Body of pancreas (tissue), 4 donors: ENCODE measurements at regions not wholly inside any gene's neighbourhood (a gene's known extent, or its start where the extent isn't known, plus 50 kb on each side); places are given as distances from the start of the nearest gene placed in this dataset.

Source experiments
- ATAC-seq: fragments of 150-250 bp; one replicate; pipeline ENCODE4 v1.9.1; 2016
- DNase-seq, 4 donors: peaks; one replicate each; pipeline ENCODE4 v3.0.0-alpha.2; 2019
- H3K27ac ChIP-seq, 4 donors: fragments of 200-600 bp; sonication (generic); 1 replicate in 3 of 4; 2 replicates in 1 of 4; pipeline versions ENCODE4 v1.5.1 to v1.6.1; 2016 to 2019; ENCODE audit warnings: mild to moderate bottlenecking in 1 of 4, mixed read lengths in 1 of 4, moderate library complexity in 1 of 4
- H3K27me3 ChIP-seq, 2 donors: fragments of 200-600 bp; sonication (generic); one replicate each; pipeline ENCODE4 v1.6.0; 2016; ENCODE audit warnings: mild to moderate bottlenecking in 1 of 2
- H3K36me3 ChIP-seq, 2 donors: fragments of 200-600 bp; sonication (generic); replicated peaks in 1 of 2; 2 replicates each; pipeline ENCODE4 v1.5.1; 2016; ENCODE audit warnings: low read depth in 2 of 2; ENCODE audit not compliant: insufficient read depth in 1 of 2
- H3K4me1 ChIP-seq: fragments of 200-600 bp; sonication (generic); one replicate; pipeline ENCODE4 v1.6.0; 2016
- H3K4me3 ChIP-seq, 2 donors: fragments of 200-600 bp; sonication (generic); 1 replicate in 1 of 2; 2 replicates in 1 of 2; pipeline ENCODE4 v1.5.1; 2016 to 2019
- H3K9me3 ChIP-seq, 3 donors: fragments of 200-600 bp; sonication (generic); 1 replicate in 2 of 3; 2 replicates in 1 of 3; pipeline ENCODE4 v1.5.1; 2016
- POLR2A ChIP-seq, 3 donors: fragments of 450-650 bp; IDR thresholded peaks; one replicate each; pipeline ENCODE4 v1.6.1; 2016; ENCODE audit warnings: antibody characterized with exemption in 3 of 3, mild to moderate bottlenecking in 2 of 3
- WGBS, 2 donors: methylation state at CpG; one replicate each; pipeline ENCODE4 v1.1.5; 2017; 5-methylcytosine and 5-hydroxymethylcytosine counted together
- intact Hi-C: fragments of 100-400 bp; cut with DNase I; formaldehyde crosslinking; loops from one replicate; pipeline ENCODE4 v1.15.1; 2023
- TF ChIP-seq, protein P1 (sequence below), 7 experiments: fragments of 450-650 bp in 4 of 7; fragments of 200-600 bp in 3 of 7; sonication (generic) in 3 of 7; IDR thresholded peaks; one replicate each; pipeline ENCODE4 v1.5.1; 2016 to 2019; ENCODE audit warnings: antibody characterized with exemption in 7 of 7

DNA sequence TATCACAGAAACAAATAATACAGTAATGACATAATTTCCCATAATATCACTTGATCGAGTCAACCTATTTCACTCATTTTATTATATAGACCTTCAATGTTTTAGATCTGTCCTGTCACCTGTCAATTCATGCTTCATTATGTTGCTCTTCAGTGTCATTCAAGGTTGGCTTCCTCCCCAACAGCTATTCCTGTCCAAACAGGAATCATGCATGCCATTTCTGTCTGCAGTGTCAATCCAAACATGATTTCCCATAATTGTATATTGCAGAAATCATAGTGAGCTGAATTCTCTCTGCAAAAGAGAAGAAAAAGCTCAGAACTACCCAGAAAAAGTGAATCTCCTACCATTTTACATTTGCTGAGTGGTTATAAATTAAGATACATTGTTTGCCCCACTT, 628.6 kb downstream of the NR4A2 start:
- H3K9me3 ChIP-seq, result no peaks in the 10 kb centered on the region
- intact Hi-C loops, result no loop called here
- H3K4me3 ChIP-seq, result no peak overlapping the region
- DNase-seq (no peak), ATAC-seq (no peak)
- no peaks in the 10 kb centered on the region for H3K36me3 ChIP-seq
- no peaks in the 10 kb centered on the region for H3K4me1 ChIP-seq
- H3K27ac ChIP-seq, result no peak overlapping the region
- WGBS, 2 donors, result 75 to 81% methylated on average over 1 of the region's 1 CpG
- TF ChIP-seq POLR2A (IDR thresholded peaks at IDR 0.05), result no peak
- TF ChIP-seq, protein P1, sequence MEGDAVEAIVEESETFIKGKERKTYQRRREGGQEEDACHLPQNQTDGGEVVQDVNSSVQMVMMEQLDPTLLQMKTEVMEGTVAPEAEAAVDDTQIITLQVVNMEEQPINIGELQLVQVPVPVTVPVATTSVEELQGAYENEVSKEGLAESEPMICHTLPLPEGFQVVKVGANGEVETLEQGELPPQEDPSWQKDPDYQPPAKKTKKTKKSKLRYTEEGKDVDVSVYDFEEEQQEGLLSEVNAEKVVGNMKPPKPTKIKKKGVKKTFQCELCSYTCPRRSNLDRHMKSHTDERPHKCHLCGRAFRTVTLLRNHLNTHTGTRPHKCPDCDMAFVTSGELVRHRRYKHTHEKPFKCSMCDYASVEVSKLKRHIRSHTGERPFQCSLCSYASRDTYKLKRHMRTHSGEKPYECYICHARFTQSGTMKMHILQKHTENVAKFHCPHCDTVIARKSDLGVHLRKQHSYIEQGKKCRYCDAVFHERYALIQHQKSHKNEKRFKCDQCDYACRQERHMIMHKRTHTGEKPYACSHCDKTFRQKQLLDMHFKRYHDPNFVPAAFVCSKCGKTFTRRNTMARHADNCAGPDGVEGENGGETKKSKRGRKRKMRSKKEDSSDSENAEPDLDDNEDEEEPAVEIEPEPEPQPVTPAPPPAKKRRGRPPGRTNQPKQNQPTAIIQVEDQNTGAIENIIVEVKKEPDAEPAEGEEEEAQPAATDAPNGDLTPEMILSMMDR (IDR thresholded peaks at IDR 0.05), result no peak
- H3K27me3 ChIP-seq, result no peaks in the 10 kb centered on the region

DNA sequence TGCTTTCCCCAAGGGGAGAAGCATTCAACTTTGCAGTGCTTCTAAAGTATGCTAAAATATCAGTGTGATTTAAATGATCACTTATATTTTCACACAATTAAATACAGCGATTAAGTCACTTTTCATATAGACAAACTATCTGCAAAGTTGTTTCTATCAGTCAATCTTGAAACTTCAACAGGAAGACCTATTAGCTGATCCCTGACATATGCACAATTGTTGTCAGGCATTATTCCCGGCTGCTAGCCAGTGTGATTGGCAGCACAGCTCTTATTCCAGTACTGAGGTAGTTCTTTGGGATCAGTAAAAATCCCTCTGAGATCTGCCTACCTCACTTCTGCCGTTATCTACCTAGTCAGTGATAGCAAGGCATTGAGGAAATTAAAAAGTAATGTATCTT, 629.5 kb downstream of the NR4A2 start:
- Histone ChIP-seq H3K4me3 (no peak overlapping the region), H3K36me3 (no peaks in the 10 kb centered on the region), H3K27me3 (no peaks in the 10 kb centered on the region), H3K27ac (no peak overlapping the region), H3K9me3 (no peaks in the 10 kb centered on the region), H3K4me1 (no peaks in the 10 kb centered on the region)
- TF ChIP-seq, protein P1 (IDR thresholded peaks at IDR 0.05), result no peak
- TF ChIP-seq POLR2A (IDR thresholded peaks at IDR 0.05), result no peak
- WGBS, 2 donors, result 57 to 76% methylated on average over 3 of the region's 3 CpGs
- DNase-seq (no peak), ATAC-seq (no peak)
- intact Hi-C loops, result no loop called here

DNA sequence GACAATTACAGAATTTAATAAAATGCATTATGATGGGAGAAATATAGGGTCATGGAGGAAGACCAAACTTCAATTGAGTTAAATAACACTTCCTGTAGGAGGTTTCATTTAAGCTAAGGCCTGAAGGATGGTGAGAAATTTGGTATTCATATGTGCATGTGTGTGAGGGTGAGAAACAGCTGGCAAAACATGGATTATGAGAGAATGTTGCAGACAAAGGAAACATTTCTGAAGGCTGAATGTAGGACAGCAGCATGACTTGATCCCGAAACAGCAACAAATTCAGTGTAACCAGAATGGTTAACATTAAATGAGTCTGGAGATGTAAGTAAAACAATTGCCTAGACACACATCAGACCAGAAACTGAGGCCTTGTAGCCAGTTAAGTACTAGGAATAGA, 630.8 kb downstream of the NR4A2 start:
- TF ChIP-seq, protein P1 (IDR thresholded peaks at IDR 0.05), result no peak
- no peaks in the 10 kb centered on the region for H3K36me3 ChIP-seq
- intact Hi-C loops, result no loop called here
- 29 to 43% methylated on average over 1 of the region's 1 CpG for WGBS, 2 donors
- no peaks in the 10 kb centered on the region for H3K4me1 ChIP-seq
- H3K9me3 ChIP-seq, result no peaks in the 10 kb centered on the region
- H3K27ac ChIP-seq, result no peak overlapping the region
- H3K4me3 ChIP-seq, result no peak overlapping the region
- no peak for DNase-seq
- ATAC-seq, result no peak
- no peaks in the 10 kb centered on the region for H3K27me3 ChIP-seq

DNA sequence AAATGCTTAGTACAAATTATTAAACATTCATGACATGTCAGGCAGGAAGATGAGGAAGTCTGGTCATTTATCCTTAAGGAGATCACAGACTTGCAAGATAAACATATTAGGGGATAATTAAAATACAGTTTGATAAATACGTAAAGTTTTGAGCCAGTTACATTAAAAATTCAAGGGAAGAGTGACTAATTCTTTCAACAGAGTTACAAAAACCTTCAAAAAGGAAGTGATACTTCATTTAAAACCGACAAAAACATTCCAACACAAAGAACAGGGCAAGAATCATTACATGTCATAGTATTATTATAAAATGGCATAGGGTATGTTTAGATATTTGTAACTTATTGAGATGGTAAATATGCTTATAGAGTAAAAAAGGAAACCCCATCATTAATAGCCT, 636.0 kb downstream of the NR4A2 start:
- WGBS, 2 donors, result 40 to 58% methylated on average over 2 of the region's 2 CpGs

DNA sequence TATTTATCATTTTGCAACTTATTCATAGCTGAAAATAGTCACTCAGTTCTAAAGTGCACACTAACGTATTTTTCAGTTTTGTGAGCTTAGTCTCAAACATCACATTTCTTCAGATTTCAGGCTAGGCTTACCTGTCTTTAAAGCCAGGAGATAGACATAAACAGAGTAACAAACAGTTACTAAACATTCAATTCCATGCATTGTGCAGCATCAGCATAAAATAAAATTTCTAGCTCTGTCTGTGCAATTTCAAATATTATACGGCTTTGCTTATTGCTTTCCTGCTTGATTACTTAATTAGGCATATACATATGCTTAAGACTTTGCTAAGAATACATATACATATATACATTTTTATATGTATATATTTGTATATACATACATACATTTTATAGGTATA, 637.0 kb downstream of the NR4A2 start:
- intact Hi-C loops, result no loop called here
- Histone ChIP-seq H3K9me3 (no peaks in the 10 kb centered on the region), H3K36me3 (no peaks in the 10 kb centered on the region), H3K4me1 (no peaks in the 10 kb centered on the region), H3K27me3 (no peaks in the 10 kb centered on the region), H3K4me3 (no peak overlapping the region), H3K27ac (no peak overlapping the region)
- TF ChIP-seq, protein P1 (IDR thresholded peaks at IDR 0.05), result no peak
- TF ChIP-seq POLR2A (IDR thresholded peaks at IDR 0.05), result no peak
- DNase-seq (no peak), ATAC-seq (no peak)
- 58 to 67% methylated on average over 2 of the region's 2 CpGs for WGBS, 2 donors

More for the DNA sequence above, 636.0 kb downstream of the NR4A2 start:
- H3K4me3 ChIP-seq, result no peak overlapping the region
- no peaks in the 10 kb centered on the region for H3K27me3 ChIP-seq
- H3K4me1 ChIP-seq, result no peaks in the 10 kb centered on the region
- DNase-seq (no peak), ATAC-seq (no peak)
- H3K36me3 ChIP-seq, result no peaks in the 10 kb centered on the region
- intact Hi-C loops, result no loop called here
- TF ChIP-seq, protein P1 (IDR thresholded peaks at IDR 0.05), result no peak
- no peak for TF ChIP-seq POLR2A (IDR thresholded peaks at IDR 0.05)
- H3K27ac ChIP-seq, result no peak overlapping the region
- no peaks in the 10 kb centered on the region for H3K9me3 ChIP-seq
